ENCODE measurements at regions not wholly inside any gene's neighbourhood (a gene's known extent, or its start where the extent isn't known, plus 50 kb on each side); places are given as distances from the start of the nearest gene placed in this dataset.
A peak's percentile ranks its signal among the peaks of the same experiment; 100 is the strongest.

DNA sequence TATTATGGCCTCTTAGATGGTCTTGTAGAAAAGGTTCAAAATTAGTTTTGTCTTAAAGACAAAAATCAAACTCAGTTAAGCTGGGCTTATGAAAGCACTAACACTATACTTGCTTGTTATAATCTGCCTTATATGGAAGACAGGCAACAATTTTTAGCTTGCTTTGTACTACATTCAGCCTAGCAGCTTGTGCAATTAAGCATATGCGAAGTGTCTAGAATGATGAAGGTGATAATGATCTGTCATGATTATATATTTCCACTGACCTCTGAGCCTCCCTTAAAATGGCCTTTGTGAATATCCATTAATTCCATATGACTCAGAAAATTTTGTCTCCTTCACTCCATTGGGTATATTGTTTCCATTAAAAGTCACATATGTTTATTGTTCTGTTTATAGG is 834.9 kb downstream of the OLFM4 start:
- DNase-seq (ENCODE audit: low spot score) = no peak

DNA sequence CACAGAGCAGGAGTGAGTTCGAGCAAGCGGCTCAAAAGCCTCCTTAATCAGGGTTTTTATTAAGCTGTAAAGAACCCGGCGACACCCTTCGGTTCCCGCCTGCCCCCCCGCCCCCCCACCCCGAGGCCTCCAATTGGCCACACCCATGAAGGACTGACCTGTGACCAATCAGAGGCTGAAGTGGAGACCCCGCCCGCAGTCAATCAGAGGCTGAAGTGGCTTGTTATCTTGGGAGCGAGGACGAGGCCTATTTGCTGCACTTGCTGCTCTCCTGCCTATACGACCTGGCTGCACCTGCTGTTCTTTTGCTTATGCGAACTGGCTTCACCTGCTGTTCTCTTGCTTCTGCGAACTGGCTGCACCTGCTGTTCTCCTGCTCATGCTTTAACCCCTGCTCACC is 844.9 kb downstream of the OLFM4 start:
- DNase-seq (ENCODE audit: low spot score) = no peak

DNA sequence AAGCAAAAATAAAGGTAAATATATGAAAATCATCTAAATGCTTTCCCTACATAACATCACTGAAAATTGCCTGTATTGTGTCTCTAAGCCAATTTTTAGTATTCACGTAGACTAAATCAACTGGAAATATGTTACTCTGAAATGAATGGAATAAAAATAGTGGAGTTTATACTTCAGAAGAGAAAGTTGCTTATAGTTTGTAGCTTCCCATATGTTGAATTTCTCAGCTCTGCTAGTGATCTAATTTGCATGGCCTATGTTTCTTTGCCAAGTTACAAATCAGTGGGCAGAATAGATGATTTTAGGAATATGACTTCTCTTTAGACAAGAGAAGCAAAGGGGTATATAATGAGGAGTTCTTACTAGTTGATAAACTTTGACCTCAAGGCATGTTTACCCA is 850.2 kb downstream of the OLFM4 start:
- no peak for DNase-seq (ENCODE audit: low spot score)

DNA sequence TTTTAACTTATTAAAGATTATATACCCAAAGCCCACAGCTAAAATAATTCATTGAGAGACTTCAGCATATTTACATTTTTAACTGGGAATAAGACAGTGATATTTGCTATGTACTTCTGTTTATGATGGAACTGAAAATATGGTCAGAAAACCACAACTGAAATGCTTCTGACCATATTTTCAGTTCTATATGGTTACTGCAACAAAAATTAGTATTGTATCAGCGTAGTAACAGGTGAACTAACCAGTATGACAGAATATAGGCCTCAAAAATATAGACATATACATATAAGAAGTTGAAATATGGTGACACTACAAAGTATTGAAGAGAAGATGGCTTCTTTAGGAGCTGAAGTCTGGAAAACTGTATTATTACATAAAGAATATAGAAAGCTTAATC is 857.4 kb downstream of the OLFM4 start:
- no peak for DNase-seq (ENCODE audit: low spot score)

DNA sequence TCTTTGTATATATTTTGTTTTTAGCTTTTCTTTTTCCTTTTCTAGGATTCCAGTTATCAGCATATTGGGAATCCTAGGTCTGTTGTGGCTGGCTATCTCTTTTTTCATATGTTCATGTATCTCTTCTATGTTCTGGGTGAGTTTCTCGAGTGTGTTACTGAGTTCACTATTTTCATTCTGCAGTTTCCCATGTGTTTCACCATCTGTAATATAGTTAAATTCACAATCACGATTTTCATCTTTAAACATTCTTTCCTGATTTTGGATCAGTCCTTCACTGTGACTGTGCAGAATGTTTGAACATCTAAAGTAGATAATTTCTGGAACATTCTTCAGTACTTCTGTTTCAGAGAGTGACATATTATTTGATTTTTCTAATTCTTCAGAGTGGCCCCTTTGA is 862.1 kb downstream of the OLFM4 start:
- no peak for DNase-seq (ENCODE audit: low spot score)

DNA sequence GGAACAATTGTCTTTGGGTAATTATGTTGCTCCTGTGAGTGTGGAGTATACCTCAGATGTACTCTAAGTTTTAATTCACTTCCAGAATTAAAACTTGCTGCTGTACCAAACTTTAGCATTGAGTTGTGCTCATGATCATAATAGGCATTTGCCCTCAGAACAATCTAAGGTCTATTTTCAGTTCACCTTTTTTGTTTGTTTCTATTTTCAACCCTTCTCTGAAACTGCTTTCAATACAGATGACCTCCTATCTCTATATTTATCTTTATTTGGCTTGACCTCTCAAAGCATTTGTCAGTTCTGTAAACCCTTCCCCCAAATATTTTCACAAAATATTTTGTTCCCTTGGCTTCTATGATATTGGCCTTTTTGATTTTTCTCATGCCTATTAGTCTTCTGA is 873.0 kb downstream of the OLFM4 start:
- DNase-seq (ENCODE audit: low spot score) = no peak

DNA sequence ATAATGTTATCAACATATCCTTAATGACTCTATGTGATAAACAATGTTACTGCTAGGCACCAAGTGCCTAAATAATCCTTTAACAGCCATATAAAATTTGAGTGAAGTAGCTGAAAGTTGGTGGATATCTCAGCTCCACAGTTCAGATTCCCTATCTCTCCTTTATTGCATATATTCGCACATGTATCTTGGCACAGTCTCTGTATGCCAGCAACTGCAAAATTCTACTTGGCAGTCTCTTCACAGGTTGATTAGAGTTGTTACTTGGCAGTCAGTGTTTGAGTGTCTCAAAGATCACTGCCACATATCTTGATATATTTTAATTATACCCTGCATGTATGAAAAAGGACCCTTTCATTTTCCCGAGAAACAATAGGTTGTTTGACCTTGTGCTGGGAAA is 879.3 kb downstream of the OLFM4 start:
- DNase-seq (ENCODE audit: low spot score) = no peak

DNA sequence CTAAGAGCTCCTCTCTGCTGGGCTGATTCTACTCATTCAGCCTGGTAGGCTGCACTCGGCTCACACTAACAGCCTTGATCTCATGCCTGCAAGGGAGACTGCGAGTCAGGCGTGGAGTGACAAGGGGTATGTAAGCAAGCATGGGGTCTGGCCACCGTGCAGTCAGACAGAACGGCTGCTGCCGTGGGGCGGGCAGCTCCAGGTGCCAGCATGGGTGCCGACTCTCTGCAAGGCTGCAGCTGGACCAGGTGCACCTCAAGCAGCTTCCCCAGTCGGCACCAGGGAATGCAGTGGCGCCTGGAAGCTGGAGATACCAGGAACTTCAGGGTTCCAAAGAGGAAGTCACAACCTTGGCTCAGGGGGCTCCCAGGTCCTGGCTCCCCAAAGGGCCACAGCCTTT is 892.3 kb downstream of the OLFM4 start:
- DNase-seq (ENCODE audit: low spot score) = no peak

DNA sequence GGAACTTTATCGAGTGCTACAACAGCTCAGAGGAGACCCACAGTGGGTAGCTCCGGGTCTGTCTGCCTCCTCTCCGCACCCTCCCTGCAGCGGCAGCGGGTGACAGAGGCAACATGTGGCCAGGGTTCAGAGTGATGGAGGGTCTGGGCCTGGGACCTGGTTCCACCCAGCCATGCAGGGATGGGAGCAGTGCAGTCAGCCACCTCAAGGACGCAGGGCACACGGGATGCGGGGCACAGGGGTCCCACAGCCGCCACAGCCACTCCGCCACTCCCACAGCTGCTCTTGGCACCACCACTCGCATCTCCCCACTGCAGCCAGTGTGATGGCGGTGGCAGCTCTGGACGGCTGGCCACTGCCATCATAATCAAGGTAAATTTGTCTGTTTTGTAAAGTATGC is 892.9 kb downstream of the OLFM4 start:
- DNase-seq (ENCODE audit: low spot score) = peak; percentile 1

DNA sequence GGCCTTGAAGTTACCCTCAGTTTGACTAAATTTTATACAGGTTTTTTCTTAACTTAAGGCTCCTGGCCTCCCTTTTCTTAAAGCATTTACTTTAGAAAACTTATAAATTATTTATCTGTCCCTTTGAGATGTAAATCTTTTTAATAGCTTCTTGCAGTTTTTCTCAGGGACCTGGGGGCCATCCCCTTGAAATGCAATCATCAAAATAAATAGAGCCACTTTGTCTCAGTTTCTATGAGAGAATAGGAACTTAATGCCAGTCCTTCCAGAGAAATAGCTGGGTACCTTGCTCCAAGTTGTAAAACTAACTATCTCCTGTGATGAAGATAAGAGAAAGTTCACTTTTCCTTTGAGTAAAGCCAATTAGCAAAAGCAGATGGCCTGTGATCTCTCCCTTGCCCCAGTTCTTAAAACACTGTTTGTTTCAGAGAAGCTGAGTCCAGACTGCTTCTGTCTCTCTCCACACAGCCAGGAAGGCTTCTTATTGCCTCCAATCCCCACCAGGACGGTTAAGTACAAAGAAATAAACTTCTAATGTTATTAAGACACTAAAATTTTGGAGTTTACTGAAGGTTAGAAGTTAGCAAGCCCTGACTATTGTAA is 913.1 kb downstream of the OLFM4 start:
- no peak for DNase-seq (ENCODE audit: low spot score)

DNA sequence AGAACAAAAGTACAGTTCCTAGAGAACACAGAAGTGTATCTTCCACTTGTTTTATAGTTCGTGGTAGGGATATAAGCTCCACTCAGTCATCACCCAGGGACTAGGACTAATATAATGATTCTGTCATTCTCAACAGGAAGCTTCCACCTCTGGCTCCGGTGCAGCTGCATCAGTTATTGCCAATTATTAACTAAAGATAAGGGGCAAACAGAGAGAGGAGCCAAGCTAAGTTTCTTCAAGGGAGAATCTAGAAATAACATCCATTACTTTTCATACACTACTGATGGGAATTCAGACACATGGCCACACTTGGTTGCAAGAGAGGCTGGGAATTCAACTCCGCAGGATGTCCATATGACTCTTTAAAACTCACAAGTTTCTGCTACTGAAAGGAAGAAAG is 917.9 kb downstream of the OLFM4 start:
- DNase-seq (ENCODE audit: low spot score) = no peak

DNA sequence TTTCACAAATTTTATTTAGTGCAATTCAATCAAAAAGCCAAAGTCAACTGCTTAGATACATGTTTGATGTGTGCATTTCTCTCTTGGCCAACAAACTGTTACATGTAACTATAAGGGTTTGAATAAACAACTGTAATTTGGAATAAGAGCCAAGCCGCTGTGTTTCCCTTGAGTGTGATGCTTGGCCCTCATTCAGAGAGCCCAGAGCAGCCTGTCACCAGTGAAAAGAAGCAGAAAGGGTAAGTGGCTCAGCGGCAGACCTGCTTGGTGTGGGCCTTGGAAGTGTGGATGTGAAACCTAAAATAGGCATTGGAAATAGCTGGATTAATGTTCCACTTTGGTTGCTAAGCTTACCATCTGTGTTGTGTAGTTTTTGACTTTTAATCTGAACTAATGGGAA is 924.6 kb downstream of the OLFM4 start:
- no peak for DNase-seq (ENCODE audit: low spot score)
